GM12878 (cell line): ENCODE measurements at regions not wholly inside any gene's neighbourhood (a gene's known extent, or its start where the extent isn't known, plus 50 kb on each side); places are given as distances from the start of the nearest gene placed in this dataset.

Experiments
- ATAC-seq: fragments of 200-7000 bp; cut with Tn5 transposase; 3 replicates; pipeline ENCODE4 v1.9.1; 2020; ENCODE audit warnings: mild to moderate bottlenecking, moderate library complexity
- BruUV-seq: library from RNA; stranded (reverse); fragments of 400-500 nt; replicated peaks from 2 replicates; lab custom pipeline; 2021; lab: Mats Ljungman, UMichigan
- CTCF ChIA-PET: fragments of 300-600 bp; sonication (Branson Sonifier 250); formaldehyde crosslinking; extraction: SDS; loops from one replicate; lab custom pipeline; 2021; ENCODE audit warnings: inconsistent platforms; lab: Yijun Ruan, JAX
- POLR2A ChIA-PET: fragments of 350-600 bp; formaldehyde crosslinking; extraction: SDS; loops from one replicate; lab custom pipeline; 2021; ENCODE audit warnings: inconsistent platforms; lab: Charles Lee
- RAD21 ChIA-PET: fragments of 300-600 bp; sonication (Branson Sonifier 250); formaldehyde crosslinking; loops from one replicate; lab custom pipeline; 2023; ENCODE audit warnings: antibody characterized with exemption; ENCODE audit not compliant: unreplicated experiment; lab: Charles Lee
- SMC1A ChIA-PET: fragments of 300-600 bp; sonication (Branson Sonifier 250); formaldehyde crosslinking; loops from one replicate; lab custom pipeline; 2023; ENCODE audit not compliant: unreplicated experiment, uncharacterized antibody; lab: Charles Lee
- DNase-seq: peaks from one replicate; pipeline ENCODE4 v3.0.0-alpha.2; 2011; ENCODE audit warnings: low read depth, low spot score
- FAIRE-seq: peaks from 3 replicates; lab custom pipeline; 2011; peaks lifted over from hg19 to GRCh38; lab: Jason Lieb, UNC
- H2AFZ ChIP-seq: 2 replicates; pipeline ENCODE4 v1.6.0; 2011; ENCODE audit warnings: low read depth, low read length, control low read depth; ENCODE audit not compliant: control insufficient read depth
- H3K27ac ChIP-seq: 2 replicates; pipeline ENCODE4 v1.5.1; 2011; ENCODE audit warnings: control low read depth; ENCODE audit not compliant: control insufficient read depth, insufficient read depth
- H3K27me3 ChIP-seq, 2 experiments: replicated peaks in 1 of 2; 2 replicates each; pipeline versions ENCODE4 v1.6.0 to v1.6.1; 2011; ENCODE audit warnings: low read length in 1 of 2; ENCODE audit not compliant: control insufficient read depth in 2 of 2, insufficient read depth in 2 of 2
- H3K36me3 ChIP-seq, 2 experiments: 2 replicates each; pipeline ENCODE4 v1.5.1; 2011; ENCODE audit warnings: low read length in 1 of 2; ENCODE audit not compliant: control insufficient read depth in 2 of 2, insufficient read depth in 2 of 2
- H3K4me1 ChIP-seq: 2 replicates; pipeline ENCODE4 v1.6.1; 2011; ENCODE audit warnings: mild to moderate bottlenecking, low read length, moderate library complexity, mixed read lengths; ENCODE audit not compliant: control insufficient read depth, insufficient read depth
- H3K4me2 ChIP-seq: 2 replicates; pipeline ENCODE4 v1.6.0; 2011; ENCODE audit warnings: control low read depth; ENCODE audit not compliant: control insufficient read depth, insufficient read depth
- H3K4me3 ChIP-seq: fragments of 200-600 bp; sonication (generic); 2 replicates; pipeline ENCODE4 v1.5.1; 2016
- H3K79me2 ChIP-seq: 2 replicates; pipeline ENCODE4 v1.6.0; 2011; ENCODE audit warnings: low read length; ENCODE audit not compliant: control insufficient read depth, insufficient read depth
- H3K9ac ChIP-seq: 2 replicates; pipeline ENCODE4 v1.8.0; 2011; ENCODE audit warnings: low read length, control low read depth, mixed read lengths; ENCODE audit not compliant: control insufficient read depth, insufficient read depth
- H3K9me3 ChIP-seq: replicated peaks from 3 replicates; pipeline ENCODE4 v1.5.1; 2011; ENCODE audit warnings: mild to moderate bottlenecking, low read length; ENCODE audit not compliant: control insufficient read depth, insufficient read depth
- H4K20me1 ChIP-seq: 2 replicates; pipeline ENCODE4 v1.6.0; 2011; ENCODE audit not compliant: control insufficient read depth, insufficient read depth
- BCL3 ChIP-seq: IDR thresholded peaks from 2 replicates; pipeline ENCODE4 v1.6.1; 2011; ENCODE audit warnings: borderline replicate concordance, low read depth, mild to moderate bottlenecking, moderate library complexity, low read length; ENCODE audit not compliant: insufficient read depth, poor library complexity, severe bottlenecking
- ETV6 ChIP-seq, 2 experiments: fragments of 450-650 bp in 1 of 2; IDR thresholded peaks in 1 of 2; conservative IDR thresholded peaks in 1 of 2; 2 replicates each; pipeline ENCODE4 v1.6.1; 2014; ENCODE audit warnings: antibody characterized with exemption in 1 of 2, borderline replicate concordance in 1 of 2, low read depth in 1 of 2, mild to moderate bottlenecking in 1 of 2, moderate library complexity in 1 of 2
- GATAD2B ChIP-seq: fragments of 450-650 bp; conservative IDR thresholded peaks from 2 replicates; pipeline ENCODE4 v1.6.1; 2017; ENCODE audit warnings: low read depth, mild to moderate bottlenecking, moderate library complexity
- IKZF1 ChIP-seq: fragments of 450-650 bp; conservative IDR thresholded peaks from 2 replicates; pipeline ENCODE4 v1.6.1; 2017; ENCODE audit warnings: antibody characterized with exemption, mild to moderate bottlenecking
- NR2F1 ChIP-seq: fragments of 450-650 bp; conservative IDR thresholded peaks from 2 replicates; pipeline ENCODE4 v1.6.1; 2017; ENCODE audit warnings: mild to moderate bottlenecking
- RAD51 ChIP-seq: fragments of 450-650 bp; IDR thresholded peaks from 2 replicates; pipeline ENCODE4 v1.6.1; 2016; ENCODE audit warnings: moderate library complexity, mild to moderate bottlenecking, inconsistent platforms
- RBBP5 ChIP-seq: fragments of 200-600 bp; sonication (generic); conservative IDR thresholded peaks from 2 replicates; pipeline ENCODE4 v1.6.1; 2016
- RUNX3 ChIP-seq: IDR thresholded peaks from 2 replicates; pipeline ENCODE4 v1.6.1; 2012; ENCODE audit warnings: low read length, inconsistent platforms
- SIN3A ChIP-seq: IDR thresholded peaks from 2 replicates; pipeline ENCODE4 v1.6.1; 2012; ENCODE audit warnings: low read depth, low read length, improper control_type of control experiment
- TBL1XR1 ChIP-seq: IDR thresholded peaks from 2 replicates; pipeline ENCODE4 v1.6.1; 2012; ENCODE audit warnings: low read depth, low read length, improper control_type of control experiment
- TCF12 ChIP-seq: IDR thresholded peaks from 2 replicates; pipeline ENCODE4 v1.6.1; 2011; ENCODE audit warnings: low read depth, mild to moderate bottlenecking, low read length
- TCF3 ChIP-seq: IDR thresholded peaks from 2 replicates; pipeline ENCODE4 v1.6.1; 2012; ENCODE audit warnings: low read depth, mild to moderate bottlenecking, low read length, borderline replicate concordance; ENCODE audit not compliant: insufficient read depth
- USF2 ChIP-seq: IDR thresholded peaks from 2 replicates; pipeline ENCODE4 v1.6.1; 2011; ENCODE audit warnings: low read depth, low read length, improper control_type of control experiment, borderline replicate concordance
- ZBTB33 ChIP-seq: fragments of 450-650 bp; IDR thresholded peaks from 2 replicates; pipeline ENCODE4 v1.6.1; 2017; ENCODE audit warnings: mild to moderate bottlenecking
- ZBTB4 ChIP-seq: fragments of 450-650 bp; formaldehyde crosslinking; IDR thresholded peaks from 2 replicates; pipeline ENCODE4 v1.4.0; 2022; ENCODE audit warnings: mild to moderate bottlenecking, moderate library complexity
- ZNF622 ChIP-seq: fragments of 450-650 bp; IDR thresholded peaks from 2 replicates; pipeline ENCODE4 v1.6.1; 2017; ENCODE audit warnings: mild to moderate bottlenecking, inconsistent platforms
- WGBS: methylation state at CpG from one replicate; pipeline ENCODE4 v1.1.6; 2016; ENCODE audit warnings: low lambda C conversion rate; ENCODE audit not compliant: insufficient replicate concordance, insufficient coverage; ENCODE audit errors: missing lambda C conversion rate; 5-methylcytosine and 5-hydroxymethylcytosine counted together
- in situ Hi-C: fragments of 300-500 bp; cut with MboI; formaldehyde crosslinking; loops from 9 replicates; pipeline ENCODE4 v1.14.3; 2018; ENCODE audit warnings: mixed read lengths
- intact Hi-C: fragments of 100-400 bp; cut with micrococcal nuclease; formaldehyde crosslinking; loops from one replicate; pipeline ENCODE4 v1.14.2; 2022; ENCODE audit not compliant: unreplicated experiment

- no peak for TF ChIP-seq TCF12
- no peak for TF ChIP-seq NR2F1
- TF ChIP-seq GATAD2B, result no peak
- TF ChIP-seq, all 136 proteins: peak for 0
Observed at GRCh38 chr15:84112025-84112424, 123.5 kb upstream of the GOLGA6L4 start (continued).

GRCh38 chr15:84113919-84114318 is 121.7 kb upstream of the GOLGA6L4 start:
- Histone ChIP-seq H3K79me2 (no peaks in the 10 kb centered on the region), H3K27ac (no peak overlapping the region), H3K36me3 (no peaks in the 10 kb centered on the region), H3K9me3 (no peaks in the 10 kb centered on the region), H4K20me1 (no peaks in the 10 kb centered on the region), H2AFZ (no peak overlapping the region), H3K27me3 (no peaks in the 10 kb centered on the region), H3K4me1 (no peaks in the 10 kb centered on the region), H3K4me2 (no peak overlapping the region), H3K9ac (no peak overlapping the region), H3K4me3 (no peak overlapping the region)
- in situ Hi-C loops, result loop anchor here (25.0 kb wide), 1 partner anchor 423 kb away; no protein-coding TSS in a partner anchor
- RAD21 ChIA-PET, result no interaction called here
- POLR2A ChIA-PET, result no interaction called here
- no TSS peak for BruUV-seq
- CTCF ChIA-PET, result no interaction called here
- SMC1A ChIA-PET, result no interaction called here
- intact Hi-C loops, result no loop called here
- no peak for FAIRE-seq
- no peak for ATAC-seq
- no peak for DNase-seq
- 34% methylated on average over 5 of the region's 5 CpGs for whole genome bisulfite sequencing
- TF ChIP-seq ETV6 (conservative IDR thresholded peaks at IDR 0.05 in 1 of 2, IDR thresholded peaks at IDR 0.05 in 1 of 2; ENCODE audit: borderline replicate concordance in 1 of 2, low read depth in 1 of 2), result no peak
- no peak for TF ChIP-seq USF2
- no peak for TF ChIP-seq RUNX3
- no peak for TF ChIP-seq ZBTB4 (CRISPR knock-in tag)
- no peak for TF ChIP-seq ZNF622
- TF ChIP-seq NR2F1, result no peak
- TF ChIP-seq IKZF1, result no peak
- no peak for TF ChIP-seq TBL1XR1
- TF ChIP-seq TCF3, result no peak
- no peak for TF ChIP-seq BCL3
- no peak for TF ChIP-seq ZBTB33
- TF ChIP-seq RBBP5, result no peak
- no peak for TF ChIP-seq SIN3A
- TF ChIP-seq RAD51, result no peak
